Erythroblast (primary cell): ENCODE measurements at regions not wholly inside any gene's neighbourhood (a gene's known extent, or its start where the extent isn't known, plus 50 kb on each side); places are given as distances from the start of the nearest gene placed in this dataset.

Experiments used
- DNase-seq, 2 experiments: peaks; one replicate each; lab custom pipeline; 2025; lab: John Stamatoyannopoulos, UW
- GATA1 ChIP-seq: IDR thresholded peaks from 2 replicates; pipeline ENCODE4 v1.6.1; 2011; ENCODE audit warnings: low read depth, mild to moderate bottlenecking, control low read depth, low read length, moderate library complexity
- POLR2A ChIP-seq: IDR thresholded peaks from 2 replicates; pipeline ENCODE4 v1.6.1; 2011; ENCODE audit warnings: mild to moderate bottlenecking, low read length

DNA sequence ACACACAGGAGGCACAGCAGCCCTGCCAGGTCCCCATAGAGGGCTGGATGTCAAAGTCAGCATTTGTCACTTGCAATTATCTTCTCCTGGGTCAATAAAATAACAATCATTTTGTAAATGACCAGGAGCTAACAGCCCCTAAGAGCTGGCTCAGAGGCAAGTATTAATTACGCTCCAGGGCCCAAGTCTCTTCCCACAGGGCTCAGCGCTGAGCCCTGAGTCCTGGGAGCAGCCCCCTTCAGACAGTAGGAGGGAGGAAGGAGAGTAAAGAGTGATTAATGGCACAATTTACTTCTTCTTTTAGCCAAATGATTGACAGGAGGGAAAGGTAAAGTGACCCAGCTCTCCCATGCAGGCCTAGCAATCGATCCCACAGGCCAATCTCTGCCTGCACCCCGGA is 99.0 kb upstream of the DRD2 start:
- TF ChIP-seq POLR2A = no peak
- no peak for TF ChIP-seq GATA1
- no peak for DNase-seq

DNA sequence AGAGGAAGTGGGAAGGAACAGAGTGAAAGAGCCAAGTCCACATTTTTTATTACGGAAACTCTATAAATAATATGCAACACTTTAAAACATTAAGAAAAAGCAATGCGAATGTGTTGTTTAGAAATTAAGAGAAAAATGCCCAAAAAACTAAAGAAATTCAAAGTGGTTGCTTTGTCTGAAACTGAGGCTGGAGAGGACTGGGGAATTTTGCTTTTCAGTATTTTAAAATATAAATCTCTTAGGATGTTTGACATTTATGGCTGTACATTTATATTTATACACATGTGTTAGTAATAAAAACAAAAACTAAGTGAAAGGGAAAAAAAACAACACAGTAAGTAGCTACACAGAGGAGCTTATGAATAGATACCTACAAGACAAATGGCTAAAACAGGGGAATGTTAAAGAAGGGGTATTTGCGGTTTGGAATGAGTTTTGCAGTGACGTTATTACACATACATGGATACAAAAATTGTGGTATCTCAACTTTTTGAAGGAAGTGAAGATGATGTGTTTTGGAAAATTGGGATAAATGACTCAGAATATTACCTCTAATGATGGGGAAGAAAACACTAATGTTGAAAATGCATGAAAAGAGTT is 97.0 kb upstream of the DRD2 start:
- no peak for DNase-seq

DNA sequence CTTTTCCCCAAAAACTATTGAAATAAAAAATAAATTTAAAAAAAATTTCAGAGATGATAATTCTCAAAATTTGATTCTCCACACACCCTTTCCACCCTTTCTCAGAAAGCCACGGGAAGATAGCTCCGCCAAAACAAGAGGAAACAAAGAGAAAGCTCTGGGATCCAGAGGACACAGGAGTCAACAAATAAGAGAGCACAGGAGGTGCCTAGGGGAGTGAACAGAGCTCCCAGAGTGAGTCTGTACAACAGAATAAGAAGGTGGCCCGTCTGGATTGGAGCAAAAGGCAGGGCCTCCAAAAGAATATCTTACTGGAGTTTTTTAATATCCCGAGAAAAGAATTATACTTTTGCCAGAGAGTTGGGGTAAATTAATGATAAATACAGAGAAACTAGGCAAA is 96.3 kb upstream of the DRD2 start:
- no peak for DNase-seq
- TF ChIP-seq GATA1 = no peak
- TF ChIP-seq POLR2A = no peak

More for the DNA sequence above, 97.0 kb upstream of the DRD2 start:
- no peak for TF ChIP-seq GATA1
- TF ChIP-seq POLR2A = no peak

DNA sequence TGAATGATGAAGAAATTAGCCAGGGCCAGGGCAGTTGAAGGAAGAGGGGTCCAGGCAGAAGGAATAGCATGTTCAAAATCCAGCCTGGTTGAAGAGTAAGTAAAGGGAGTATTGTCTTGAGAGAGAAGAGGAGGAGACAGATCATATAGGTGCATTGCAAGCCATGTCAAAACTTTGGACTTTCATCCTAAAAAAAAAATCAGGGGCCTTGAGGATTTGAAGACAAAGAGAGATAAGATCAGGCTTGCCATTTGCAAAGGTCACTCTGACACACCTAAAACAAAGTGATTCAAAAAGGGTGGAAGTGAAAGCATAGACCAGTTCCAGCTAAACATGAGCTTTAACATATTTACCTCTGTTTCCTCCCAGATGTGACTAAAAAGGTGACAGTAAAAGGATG is 95.7 kb upstream of the DRD2 start:
- no peak for DNase-seq
- TF ChIP-seq GATA1 (no peak), POLR2A (no peak)

DNA sequence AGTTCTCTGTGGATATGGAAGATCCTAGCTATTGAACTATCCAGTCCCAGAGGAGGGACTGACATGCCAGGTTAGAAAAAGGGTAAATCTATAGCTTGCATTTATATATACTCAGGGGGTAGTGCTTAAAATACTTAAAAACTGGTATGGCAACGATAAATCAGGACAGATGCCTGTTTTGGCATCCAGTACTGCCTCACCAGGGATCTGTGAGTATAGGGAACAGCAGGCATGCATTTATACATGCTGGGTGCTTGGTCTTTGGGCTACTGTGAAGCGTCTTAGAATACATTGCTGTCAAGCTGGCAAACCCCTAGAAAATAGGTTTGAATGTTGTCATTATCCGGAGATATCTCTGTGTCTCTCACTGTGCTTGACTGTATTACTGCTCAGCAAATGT is 94.2 kb upstream of the DRD2 start:
- no peak for TF ChIP-seq POLR2A
- no peak for TF ChIP-seq GATA1

DNA sequence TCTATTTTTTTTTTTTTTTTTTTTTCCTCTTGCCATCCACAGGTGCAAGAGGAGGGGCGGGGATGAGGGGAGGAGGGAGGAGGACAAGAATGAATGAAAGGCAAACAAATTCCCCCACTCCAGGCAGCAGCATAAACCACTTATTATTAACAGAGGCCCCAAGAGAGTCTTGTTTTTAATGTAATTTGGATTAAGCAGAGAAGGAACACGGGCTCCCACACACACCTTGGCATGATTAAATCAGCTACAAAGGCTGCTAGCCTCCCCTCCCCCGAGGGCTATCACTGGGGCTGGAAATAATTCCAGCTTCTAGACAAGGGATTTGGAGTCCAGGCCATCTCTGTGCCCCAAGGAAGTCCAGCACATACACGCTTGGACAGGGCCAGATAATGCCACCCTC is 93.4 kb upstream of the DRD2 start:
- TF ChIP-seq GATA1 (no peak), POLR2A (no peak)
- DNase-seq = no peak

More for the DNA sequence above, 94.2 kb upstream of the DRD2 start:
- DNase-seq = no peak

DNA sequence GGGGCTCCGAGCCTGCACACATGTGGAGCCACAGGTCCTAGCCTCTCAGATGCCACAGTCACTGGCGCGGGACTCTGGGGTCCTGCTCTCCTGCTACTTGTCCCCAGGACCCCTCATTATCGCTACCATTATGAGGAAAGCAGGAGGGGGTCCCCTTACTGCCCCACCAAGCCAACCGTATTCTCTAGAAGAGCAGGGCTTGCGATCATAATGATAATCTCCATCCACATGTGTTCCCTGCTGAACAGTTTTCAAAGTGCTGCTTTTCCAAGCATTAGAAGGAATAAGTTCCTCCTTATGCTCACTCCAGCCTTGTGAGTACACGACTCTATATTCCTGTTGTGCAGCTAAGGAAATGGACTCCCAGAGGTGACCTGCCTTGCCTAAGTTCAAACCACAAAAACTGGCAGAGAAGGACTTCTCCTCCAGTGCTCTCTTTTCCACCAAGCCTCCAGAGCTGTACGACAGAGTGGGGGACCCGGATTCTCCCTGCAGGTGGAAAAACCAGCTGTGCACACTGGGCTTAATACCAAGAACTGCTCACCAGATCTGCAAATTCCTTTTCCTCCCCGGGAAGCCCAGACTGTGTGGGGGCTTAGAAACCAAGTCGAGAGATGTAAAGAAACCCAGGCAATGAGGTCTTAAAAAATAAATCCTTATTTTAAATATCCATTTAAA is 92.8 kb upstream of the DRD2 start:
- TF ChIP-seq GATA1 (no peak), POLR2A (no peak)

DNA sequence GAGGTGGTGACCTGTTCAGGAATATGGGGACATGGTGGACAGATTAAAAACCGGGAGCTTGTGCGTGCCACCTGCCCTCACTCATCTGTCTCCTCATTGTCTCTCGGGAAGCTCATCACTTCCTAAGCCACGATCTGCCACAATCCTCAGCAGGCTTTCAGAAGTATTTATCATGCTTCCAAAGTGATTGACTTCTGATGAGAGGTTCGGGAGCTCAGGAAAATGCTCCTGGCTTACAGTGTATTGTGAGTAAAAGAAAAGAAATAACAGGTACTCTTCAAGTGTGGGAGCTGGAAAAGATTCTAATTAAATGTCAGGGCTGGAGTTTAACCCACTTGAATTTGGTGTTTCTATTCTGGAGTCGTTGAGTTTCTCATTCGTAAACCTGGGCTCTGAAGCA is 91.9 kb upstream of the DRD2 start:
- no peak for DNase-seq
- TF ChIP-seq GATA1 = no peak
- no peak for TF ChIP-seq POLR2A

More for the DNA sequence above, 92.8 kb upstream of the DRD2 start:
- DNase-seq = no peak

DNA sequence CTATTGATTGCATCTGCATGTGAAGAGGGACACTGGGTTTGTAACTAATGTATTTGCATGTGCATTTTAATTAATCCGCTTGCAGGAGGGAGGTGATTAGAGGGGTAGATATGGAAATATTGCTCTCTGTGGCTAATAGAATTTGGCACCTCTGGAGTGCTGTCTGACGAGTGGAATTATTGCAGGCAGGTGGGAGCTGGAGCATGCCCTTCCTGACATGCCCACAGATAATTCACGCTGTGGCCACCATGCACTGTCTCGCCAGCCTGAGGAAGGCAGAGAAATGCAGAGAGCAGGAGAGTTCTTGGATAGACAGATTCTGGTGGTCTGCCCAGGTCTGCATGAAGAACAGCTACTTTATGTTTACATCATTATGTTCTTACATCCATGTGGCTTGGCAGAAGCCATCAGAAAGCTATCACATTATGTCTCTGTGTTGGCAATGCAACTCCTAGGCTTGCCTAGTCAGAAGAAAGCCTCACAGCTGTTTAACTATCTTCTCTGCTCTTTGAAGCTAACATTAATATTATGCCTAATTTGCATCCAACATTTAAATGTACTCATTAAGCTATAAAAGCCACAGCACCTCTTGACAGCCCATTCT is 89.4 kb upstream of the DRD2 start:
- no peak for DNase-seq
- TF ChIP-seq POLR2A = no peak
- no peak for TF ChIP-seq GATA1

DNA sequence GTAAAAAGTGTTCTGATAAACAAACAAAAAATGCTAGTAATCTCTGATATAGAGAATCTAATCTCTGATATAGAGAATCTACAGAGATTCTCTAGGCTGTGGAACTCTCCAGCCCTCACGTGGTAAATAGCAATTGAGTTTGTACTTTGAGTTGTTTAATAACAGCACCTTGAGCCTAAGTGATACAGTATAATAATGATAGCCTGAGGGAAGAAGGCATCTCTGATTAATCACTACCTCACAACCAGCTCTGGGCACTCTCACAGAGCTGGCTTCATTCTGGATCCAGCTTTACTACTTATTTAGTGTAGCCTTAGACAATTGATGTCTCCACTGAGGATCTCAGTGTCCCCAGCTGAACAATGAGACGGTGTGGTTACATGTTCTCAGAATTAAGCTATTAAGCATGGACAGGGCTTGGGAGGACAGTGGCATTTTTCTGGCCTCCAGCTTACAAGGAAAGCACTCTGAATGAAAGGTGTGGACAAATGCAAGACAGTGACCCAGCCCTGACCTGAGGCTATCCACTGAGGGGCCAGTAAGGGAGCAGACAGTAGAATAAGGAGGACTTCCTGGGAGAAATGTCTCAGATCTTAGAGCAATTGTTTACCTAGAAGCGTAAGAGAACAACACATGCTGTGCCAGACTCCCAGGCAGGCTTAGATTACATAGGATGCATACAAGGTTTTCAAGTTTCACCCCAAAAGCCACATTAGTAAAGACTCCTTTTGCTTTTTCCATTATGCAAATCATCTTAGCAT is 88.7 kb upstream of the DRD2 start:
- TF ChIP-seq POLR2A (no peak), GATA1 (no peak)

DNA sequence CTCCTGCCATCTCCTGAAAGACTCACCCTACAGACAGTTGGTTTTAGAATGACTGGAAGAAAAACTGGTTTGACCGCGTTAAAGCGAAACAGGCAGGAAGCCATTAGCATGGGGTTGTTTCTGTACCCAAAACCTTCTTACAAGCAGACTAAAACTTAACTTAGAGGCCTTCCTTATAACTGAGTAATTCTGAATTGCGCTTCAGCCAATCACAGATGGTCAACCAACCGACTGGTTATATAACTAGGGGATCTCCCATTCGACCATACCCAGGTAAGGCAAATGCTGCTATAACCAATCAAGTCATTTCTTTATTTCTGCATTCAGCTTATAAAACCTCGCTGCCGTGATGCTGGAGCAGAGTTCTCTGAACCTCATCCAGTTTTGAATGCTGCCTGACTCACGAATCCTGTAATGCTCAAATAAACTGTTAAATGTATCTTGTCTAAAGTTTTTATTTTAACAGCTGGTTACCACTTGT is 87.8 kb upstream of the DRD2 start:
- TF ChIP-seq GATA1 = no peak
- TF ChIP-seq POLR2A = no peak

More for the DNA sequence above, 88.7 kb upstream of the DRD2 start:
- DNase-seq = no peak

DNA sequence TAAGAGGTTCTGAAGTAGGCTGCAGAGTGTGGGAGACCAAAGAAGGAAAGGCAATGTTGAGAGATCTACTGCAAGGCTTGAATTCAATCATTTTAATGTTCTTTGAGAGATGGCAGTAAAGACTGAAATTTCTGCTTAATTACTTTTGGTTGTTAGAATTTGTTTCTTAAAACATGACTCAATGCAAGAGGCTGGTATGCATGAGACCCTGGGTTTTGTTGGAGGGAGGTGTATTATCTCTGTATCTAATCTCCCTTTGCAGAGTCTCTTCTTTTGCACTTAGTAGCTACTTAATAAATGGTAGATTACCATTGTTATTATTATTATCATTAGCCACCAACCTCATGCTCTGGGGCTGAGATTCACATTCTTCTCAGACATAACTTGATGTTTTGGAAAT is 87.4 kb upstream of the DRD2 start:
- TF ChIP-seq GATA1 (no peak), POLR2A (no peak)
- DNase-seq = no peak

More for the DNA sequence above, 87.8 kb upstream of the DRD2 start:
- DNase-seq = no peak

DNA sequence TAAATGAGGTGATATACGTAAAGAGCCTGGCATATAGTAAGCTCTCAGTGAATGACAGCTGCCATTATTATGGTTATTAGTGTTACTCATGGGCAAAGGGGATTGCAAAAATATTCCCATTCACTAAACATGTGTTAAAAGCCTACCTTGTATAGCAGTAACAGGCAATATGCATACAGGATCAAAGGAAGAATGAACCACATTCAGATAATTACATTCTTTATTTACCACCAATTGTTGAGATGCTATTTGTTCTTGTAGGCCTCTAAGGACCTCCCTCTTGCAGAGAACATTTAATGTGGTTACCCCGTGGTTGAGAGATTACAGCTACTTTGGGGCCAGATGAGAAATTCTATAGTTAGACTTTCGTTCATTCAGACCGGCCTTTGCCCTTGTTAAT is 82.7 kb upstream of the DRD2 start:
- no peak for TF ChIP-seq POLR2A
- TF ChIP-seq GATA1 = no peak
- no peak for DNase-seq
